ENCODE measurements at regions not wholly inside any gene's neighbourhood (a gene's known extent, or its start where the extent isn't known, plus 50 kb on each side); places are given as distances from the start of the nearest gene placed in this dataset.

DNA sequence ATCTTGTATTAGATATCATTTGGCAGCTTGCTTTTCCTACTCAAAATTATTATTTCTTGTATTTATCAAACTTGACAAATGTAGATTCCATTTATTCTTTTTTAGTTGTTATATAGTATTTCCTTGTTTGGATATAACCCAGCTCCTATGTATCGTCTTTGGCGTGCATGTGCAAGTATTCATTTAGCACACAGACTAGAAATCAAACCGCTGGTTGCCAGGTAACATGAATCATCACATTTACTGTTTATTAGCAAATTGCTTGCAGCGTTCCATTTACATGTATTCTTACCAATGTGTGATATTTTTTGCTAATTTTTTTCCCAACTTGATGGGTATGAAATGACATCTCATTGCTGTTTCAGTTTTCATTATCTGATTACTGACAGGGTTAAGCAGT lies 2089.7 kb upstream of the CELF4 start:
- no peak for DNase-seq
- Histone ChIP-seq H3K4me3 (no peak overlapping the region), H3K36me3 (no peaks in the 10 kb centered on the region), H3K9me3 (no peaks in the 10 kb centered on the region; the same call in 1 of the 2 replicates), H3K27me3 (no peaks in the 10 kb centered on the region)

DNA sequence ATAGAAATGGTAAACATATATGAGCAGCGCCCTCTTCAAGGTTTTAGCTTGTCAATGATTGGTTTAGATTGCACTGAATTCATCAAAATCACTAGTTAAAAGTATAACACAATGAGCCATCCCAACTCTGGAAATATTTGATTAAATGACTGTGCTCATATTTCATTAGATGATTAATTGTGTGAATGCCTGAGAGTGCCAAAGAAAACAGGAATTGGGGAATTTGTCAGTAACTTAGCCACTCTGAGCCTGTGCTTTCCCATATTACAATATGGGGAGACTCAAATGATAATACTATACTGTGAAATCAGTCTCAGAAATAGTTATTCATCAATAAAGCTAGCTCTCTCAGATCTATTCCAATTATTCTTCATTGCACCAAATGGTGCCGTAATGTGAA lies 2087.6 kb upstream of the CELF4 start:
- Histone ChIP-seq H3K4me3 (no peak overlapping the region), H3K36me3 (no peaks in the 10 kb centered on the region), H3K9me3 (no peaks in the 10 kb centered on the region; the same call in 1 of the 2 replicates), H3K27me3 (no peaks in the 10 kb centered on the region)
- no peak for DNase-seq

DNA sequence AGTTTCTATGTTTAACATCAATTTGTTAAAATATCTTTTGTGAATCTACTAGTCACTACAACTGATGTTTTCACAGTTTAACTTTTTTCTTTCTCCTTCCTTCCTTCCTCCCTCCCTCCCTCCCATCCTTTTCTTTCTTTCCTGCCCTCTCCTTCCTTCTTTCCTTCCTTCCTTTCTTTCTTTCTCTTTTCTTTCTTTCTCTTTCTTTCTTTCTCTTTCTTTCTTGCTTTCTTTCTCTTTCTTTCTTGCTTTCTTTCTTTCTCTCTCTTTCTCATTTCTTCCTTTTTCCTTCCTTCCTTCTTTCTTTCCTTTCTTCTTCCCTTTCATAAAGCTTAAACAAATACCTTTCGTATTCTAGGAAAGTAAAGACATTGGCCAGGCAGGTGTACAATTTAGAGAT lies 2083.0 kb upstream of the CELF4 start:
- Histone ChIP-seq H3K36me3 (no peaks in the 10 kb centered on the region), H3K4me3 (no peak overlapping the region), H3K9me3 (no peaks in the 10 kb centered on the region; the same call in 1 of the 2 replicates), H3K27me3 (no peaks in the 10 kb centered on the region)
- no peak for DNase-seq

DNA sequence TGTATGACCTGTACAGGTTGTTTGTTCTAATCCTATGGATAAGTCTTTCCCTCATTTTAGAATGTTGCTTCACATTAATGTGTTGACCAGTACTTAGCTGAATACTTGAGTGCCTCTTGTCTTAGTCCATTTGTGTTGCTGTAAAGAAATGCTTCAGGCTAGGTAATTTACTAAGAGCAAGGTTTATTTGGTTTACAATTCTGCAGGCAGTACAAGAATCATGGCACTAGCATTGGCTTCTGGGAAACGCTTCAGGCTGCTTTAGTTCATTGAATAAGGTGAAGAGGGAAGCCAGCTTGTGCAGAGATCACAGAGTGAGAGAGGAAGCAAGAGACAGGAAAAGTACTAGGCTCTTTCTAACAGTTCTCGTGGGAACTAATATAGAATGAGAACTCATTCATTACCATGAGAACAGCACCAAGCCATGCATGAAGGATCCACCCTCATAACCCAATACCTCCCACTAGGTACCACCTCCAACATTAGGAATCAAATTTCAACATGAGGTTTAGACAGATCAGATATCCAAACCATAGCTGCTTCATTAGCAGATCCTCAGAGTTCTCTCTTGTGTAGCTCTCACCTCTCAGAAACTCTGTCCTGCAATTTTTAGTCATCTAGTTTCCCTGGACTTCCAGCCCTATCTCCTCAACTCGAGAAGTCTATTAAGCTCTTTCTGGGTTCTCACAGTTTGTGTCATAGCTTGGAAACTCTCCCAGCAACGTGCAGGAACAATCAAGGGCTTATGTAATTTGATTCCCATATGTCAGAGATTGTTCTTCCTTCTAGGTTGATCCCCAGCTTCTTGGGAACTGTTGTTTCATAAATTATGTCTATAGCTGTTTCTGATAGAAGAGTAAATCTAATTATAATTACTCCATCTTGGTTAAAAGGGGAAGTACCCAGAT lies 2082.3 kb upstream of the CELF4 start:
- peak; percentile 58 for DNase-seq
- H3K27me3 ChIP-seq: no peaks in the 10 kb centered on the region
- no peaks in the 10 kb centered on the region; the same call in 1 of the 2 replicates for H3K9me3 ChIP-seq
- no peaks in the 10 kb centered on the region for H3K36me3 ChIP-seq
- no peak overlapping the region for H3K4me3 ChIP-seq

DNA sequence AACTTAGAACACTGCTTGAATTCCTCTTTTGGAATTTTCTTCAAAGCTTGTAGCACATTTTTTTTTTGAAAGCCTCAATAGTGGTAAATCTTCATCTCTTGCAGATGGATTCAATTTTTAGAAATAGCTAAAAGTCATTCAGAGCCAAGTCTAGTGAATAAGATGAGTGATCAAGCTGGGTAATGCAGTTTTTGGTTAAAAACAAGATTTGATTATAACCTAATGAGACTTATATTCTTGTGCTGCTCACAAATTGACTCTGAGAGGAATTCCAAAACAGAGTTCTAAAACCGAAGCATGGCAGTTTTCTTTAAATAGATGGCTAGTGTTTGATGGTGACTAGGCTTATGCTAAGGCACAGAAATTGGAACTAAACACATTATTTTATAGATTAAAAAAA lies 2072.6 kb upstream of the CELF4 start:
- no peak for DNase-seq
- Histone ChIP-seq H3K9me3 (no peaks in the 10 kb centered on the region; the same call in 1 of the 2 replicates), H3K4me3 (no peak overlapping the region), H3K27me3 (no peaks in the 10 kb centered on the region), H3K36me3 (no peaks in the 10 kb centered on the region)

DNA sequence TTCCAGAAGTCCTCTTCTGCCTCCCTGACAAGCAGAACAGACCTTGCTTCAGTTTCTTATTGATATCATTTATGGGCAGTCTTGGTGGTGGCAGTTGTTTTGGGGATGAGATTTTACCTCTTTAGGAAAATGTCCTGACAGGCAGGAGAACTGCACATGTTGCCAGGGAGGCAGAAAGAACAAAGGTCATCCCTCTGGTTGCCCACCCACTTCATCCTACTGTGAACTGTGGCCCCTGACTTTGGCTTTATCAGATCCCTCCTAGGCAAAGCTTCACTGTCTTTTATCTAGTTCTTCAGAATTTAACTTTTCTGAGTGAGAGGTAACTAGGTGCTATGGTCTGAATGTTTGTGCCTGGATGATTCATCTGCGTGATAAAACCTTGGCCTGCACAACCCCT lies 2071.3 kb upstream of the CELF4 start:
- Histone ChIP-seq H3K27me3 (no peaks in the 10 kb centered on the region), H3K4me3 (no peak overlapping the region), H3K9me3 (no peaks in the 10 kb centered on the region; the same call in 1 of the 2 replicates), H3K36me3 (no peaks in the 10 kb centered on the region)
- no peak for DNase-seq

DNA sequence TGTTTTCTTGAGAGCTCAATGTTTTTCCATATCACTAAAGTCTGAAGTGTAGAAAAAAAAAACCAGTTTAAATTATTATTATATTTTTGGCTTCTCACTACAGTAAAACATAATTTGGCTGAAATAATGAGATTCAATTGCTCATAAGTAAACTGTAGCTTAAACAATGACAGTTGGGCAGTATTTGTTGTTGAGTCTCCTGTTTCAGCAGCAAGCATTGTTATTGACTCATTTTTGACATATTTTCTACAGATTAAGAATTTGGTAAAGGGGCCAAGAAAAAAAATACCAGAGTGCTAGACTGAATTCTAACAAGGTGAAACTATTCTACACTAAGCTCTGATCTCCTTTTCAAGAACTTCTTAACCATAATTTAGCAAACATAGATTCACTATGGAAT lies 2070.4 kb upstream of the CELF4 start:
- H3K36me3 ChIP-seq: no peaks in the 10 kb centered on the region
- no peaks in the 10 kb centered on the region; the same call in 1 of the 2 replicates for H3K9me3 ChIP-seq
- H3K4me3 ChIP-seq: no peak overlapping the region
- H3K27me3 ChIP-seq: no peaks in the 10 kb centered on the region
- no peak for DNase-seq

DNA sequence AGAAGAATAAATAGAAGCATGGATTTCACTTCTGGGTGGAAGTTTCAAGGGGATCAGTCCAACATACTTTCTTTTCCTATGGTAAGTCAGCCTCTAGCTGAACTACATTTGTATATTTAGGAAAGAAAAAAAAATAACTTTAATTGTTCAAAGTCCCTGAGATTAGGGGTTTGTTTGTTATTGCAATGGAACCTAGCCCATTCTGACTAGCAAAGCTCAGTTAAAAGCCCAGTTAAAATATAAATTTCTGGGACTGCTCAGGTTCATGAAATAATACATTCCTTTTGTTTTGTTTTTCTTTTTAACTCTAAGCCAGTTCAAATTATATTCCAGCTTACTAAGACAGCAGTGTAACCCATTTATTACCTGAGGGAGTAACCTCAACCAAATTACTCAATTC lies 2069.6 kb upstream of the CELF4 start:
- Histone ChIP-seq H3K27me3 (no peaks in the 10 kb centered on the region), H3K36me3 (no peaks in the 10 kb centered on the region), H3K9me3 (no peaks in the 10 kb centered on the region; the same call in 1 of the 2 replicates), H3K4me3 (no peak overlapping the region)
- no peak for DNase-seq

DNA sequence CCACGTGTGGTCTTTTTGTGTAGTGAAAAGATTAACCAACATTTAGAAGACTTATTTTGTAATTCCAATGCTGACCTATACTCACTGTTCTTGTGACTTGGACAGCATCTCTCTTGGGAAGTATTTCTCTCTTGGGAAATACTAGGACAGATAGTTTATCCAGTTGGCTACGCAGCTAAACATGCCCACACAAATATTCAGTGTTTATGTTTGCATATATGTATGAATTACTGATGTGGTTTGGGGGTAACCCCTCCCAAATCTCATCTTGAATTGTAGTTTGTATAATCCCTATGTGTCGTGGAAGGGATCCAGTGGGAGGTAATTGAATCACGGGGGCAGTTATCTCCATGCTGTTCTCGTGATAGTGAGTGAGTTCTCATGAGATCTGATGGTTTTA lies 2062.3 kb upstream of the CELF4 start:
- no peaks in the 10 kb centered on the region for H3K27me3 ChIP-seq
- no peaks in the 10 kb centered on the region for H3K9me3 ChIP-seq
- DNase-seq: no peak
- H3K36me3 ChIP-seq: no peaks in the 10 kb centered on the region
- no peak overlapping the region for H3K4me3 ChIP-seq

DNA sequence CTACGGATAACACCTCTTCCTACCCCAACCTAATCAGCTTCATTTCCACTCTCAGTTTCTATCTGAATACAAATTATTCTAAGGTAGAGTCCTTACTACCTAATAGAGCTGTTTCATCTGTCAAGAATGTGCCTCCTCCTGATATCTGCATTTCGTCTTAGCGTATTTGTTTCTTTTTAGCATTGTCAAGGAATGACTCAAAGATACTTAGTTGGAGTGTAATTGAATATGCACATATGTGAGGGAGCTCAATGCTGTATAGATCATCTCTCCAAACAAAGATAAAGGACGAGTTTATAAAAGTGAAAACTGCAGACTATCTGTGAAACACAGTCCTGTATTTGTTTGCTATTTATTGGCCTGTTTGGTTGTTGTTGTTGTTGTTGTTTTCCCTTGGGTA lies 2059.4 kb upstream of the CELF4 start:
- DNase-seq: no peak
- Histone ChIP-seq H3K9me3 (no peaks in the 10 kb centered on the region), H3K36me3 (no peaks in the 10 kb centered on the region), H3K27me3 (no peaks in the 10 kb centered on the region), H3K4me3 (no peak overlapping the region)

DNA sequence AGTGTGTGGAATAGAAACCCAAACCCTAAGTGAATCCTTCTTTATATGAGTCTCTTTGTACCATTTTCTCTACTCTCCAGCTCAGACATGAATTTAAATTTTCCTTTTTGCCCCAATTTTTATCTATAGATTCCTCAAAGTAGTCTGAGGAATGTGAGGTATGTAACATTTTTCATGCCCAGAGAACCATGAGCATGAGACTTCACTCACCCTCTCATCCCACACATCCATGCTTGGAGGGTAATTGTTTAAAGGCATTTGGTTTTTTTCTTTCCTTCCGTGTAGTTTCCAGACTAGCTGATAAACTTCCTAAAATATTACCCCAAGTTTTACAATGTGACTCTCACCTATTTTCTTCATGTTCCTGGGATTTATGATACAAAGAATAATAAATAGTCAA lies 2056.8 kb upstream of the CELF4 start:
- no peak for DNase-seq
- Histone ChIP-seq H3K27me3 (no peaks in the 10 kb centered on the region), H3K36me3 (no peaks in the 10 kb centered on the region), H3K4me3 (no peak overlapping the region), H3K9me3 (no peaks in the 10 kb centered on the region)

DNA sequence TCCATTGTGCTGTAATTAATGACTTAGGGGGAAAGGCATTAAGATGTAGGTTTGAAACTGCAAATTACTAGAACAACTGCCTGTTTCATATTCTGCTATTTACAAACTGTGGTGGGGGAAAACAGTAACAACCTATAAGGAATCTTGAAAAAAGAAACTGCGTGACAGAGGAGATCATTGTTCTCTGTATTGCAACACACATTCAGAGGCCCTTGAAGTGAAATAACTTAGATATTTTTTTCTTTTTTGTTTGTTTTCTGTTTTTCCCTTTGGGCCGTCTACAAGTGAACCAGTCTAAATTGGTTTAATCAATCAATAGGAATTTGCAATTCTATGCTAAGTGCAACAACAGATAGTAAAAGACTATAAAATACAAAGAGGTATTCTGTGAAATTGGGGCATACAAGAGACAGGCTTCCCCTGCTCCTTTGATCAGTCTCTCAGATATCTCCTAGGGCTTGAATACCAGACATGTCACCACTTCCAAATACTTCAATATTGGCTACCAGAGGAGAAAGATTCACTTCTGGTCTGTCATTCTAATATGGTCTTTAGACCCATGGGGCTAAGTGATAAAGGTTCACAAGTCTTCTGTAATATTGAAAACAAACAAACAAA lies 2055.1 kb upstream of the CELF4 start:
- H3K36me3 ChIP-seq: no peaks in the 10 kb centered on the region
- H3K9me3 ChIP-seq: no peaks in the 10 kb centered on the region
- H3K4me3 ChIP-seq: no peak overlapping the region
- DNase-seq: no peak
- no peaks in the 10 kb centered on the region for H3K27me3 ChIP-seq

DNA sequence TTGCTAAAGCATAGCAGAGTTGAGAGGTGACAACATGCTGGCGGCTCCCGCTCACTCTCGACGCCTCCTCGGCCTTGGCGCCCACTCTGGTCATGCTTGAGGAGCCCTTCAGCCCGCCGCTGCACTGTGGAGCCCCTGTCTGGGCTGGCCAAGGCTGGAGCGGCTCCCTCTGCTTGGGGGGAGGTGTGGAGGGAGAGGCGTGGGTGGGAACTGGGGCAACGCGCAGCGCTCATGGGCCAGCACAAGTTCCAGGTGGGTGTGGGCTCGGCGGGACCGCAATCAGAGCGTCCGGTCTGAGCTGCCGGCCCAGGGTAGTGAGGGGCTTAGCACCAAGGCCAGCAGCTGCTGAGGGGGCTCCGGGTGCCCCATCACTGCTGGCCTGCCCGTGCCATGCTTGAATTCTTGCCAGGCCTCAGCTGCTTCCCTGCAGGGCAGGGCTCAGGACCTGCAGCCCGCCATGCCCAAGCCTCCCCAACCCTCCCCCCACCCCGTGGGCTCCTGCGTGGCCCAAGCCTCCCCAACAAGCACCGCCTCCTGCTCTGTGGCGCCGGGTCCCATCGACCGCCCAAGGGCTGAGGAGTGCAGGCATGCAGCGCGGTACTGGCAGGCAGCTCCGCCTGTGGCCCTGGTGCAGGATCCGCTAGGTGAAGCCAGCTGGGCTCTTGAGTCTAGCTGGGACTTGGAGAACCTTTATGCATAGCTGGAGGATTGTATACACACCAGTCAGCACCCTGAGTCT lies 2052.8 kb upstream of the CELF4 start:
- DNase-seq: no peak
- Histone ChIP-seq H3K36me3 (no peaks in the 10 kb centered on the region), H3K9me3 (no peaks in the 10 kb centered on the region), H3K4me3 (no peak overlapping the region), H3K27me3 (no peaks in the 10 kb centered on the region)

DNA sequence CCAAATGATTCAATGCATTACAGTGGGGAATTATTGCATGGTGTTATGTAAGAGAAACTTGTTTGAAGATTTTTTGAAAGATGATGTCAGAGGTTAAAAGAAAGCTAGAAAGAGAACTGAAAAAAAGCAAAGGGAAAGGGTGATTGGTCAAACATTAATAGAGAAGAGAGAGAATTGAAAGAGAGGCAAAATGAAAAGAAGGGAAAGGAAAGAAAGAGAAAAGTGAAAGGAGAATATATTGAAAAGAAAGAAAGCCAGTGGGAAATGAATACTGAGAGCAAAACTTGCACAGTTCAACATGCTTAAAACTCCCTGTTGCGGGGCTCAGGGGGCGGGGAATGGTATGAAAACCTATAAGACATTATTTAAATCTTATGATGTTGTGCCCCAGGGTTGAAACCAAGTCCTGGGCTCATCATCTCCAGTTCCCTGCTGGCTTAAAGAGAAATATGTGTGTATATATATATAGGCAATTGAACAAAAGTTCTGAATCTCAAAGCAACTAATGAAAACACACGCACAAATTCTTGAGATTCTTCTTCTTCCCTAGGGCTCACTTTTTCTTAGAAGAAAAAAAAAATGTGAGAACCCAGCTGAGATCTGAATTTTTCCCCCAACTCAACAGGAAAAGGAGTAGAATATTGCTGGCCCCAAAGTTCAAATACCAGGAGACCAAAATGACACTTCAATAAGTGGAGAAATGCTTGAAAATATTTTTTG lies 2045.9 kb upstream of the CELF4 start:
- no peaks in the 10 kb centered on the region for H3K27me3 ChIP-seq
- no peak for DNase-seq
- H3K9me3 ChIP-seq: no peaks in the 10 kb centered on the region
- H3K36me3 ChIP-seq: no peaks in the 10 kb centered on the region
- H3K4me3 ChIP-seq: no peak overlapping the region

DNA sequence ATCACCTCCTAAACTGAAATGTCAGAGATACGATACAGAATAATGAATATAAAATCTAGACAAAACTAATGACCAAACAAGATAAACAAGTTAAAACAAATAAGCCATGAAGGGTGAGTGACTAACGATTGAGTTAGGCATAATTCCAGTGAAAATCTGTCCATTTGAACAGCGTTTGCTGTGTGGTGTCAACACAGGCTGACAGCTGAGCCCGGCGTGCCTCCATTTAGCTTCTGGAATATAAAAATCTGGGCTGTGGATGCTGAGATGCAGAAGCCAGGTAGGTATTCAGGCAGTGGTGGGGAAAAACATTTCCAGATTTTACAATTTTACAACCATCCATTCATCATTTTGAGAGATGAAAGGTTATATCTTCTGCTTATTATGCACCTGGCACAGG lies 2041.4 kb upstream of the CELF4 start:
- H3K4me3 ChIP-seq: no peak overlapping the region
- DNase-seq: no peak
- H3K9me3 ChIP-seq: no peaks in the 10 kb centered on the region
- H3K36me3 ChIP-seq: no peaks in the 10 kb centered on the region
- no peaks in the 10 kb centered on the region for H3K27me3 ChIP-seq

DNA sequence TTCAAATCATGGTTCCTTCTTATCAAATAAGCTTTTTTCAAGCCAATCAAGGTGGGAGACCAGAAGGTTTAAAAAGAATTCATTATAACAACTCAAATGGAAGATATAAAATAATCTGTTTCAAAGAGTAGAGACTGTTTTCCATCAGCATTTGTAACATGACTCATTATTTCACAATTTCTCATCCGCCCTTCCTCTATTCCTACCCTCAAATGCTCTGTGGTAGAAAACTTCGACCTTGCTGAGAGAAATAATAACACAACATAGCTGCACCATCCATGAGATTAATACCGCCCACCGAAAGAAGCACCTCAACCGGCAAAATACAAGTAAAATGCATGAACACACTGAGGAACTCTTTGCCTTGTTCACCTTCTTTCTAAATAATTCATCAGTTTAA lies 2039.2 kb upstream of the CELF4 start:
- no peaks in the 10 kb centered on the region for H3K27me3 ChIP-seq
- no peaks in the 10 kb centered on the region for H3K9me3 ChIP-seq
- DNase-seq: no peak
- H3K36me3 ChIP-seq: no peaks in the 10 kb centered on the region
- no peak overlapping the region for H3K4me3 ChIP-seq

DNA sequence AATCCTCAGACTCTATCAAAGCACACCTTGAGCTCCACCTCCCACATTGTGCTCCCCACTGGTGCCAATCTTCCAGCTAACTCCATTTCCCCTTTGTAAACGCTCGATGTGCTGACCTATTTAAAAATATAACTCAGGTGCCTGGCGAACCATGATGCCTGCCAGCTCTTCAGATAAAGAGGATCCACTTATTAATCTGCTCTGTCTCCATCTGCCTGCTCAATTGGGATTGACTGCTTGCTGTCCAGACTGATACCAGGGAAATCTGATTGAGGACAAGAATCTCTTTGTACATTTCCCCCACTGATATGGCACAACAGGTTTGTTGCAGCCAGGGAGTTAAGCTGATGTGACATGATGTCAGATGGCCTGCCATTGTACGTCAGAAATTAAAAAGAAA lies 2036.5 kb upstream of the CELF4 start:
- DNase-seq: no peak

More for the DNA sequence above, 2036.5 kb upstream of the CELF4 start:
- Histone ChIP-seq H3K27me3 (no peaks in the 10 kb centered on the region), H3K36me3 (no peaks in the 10 kb centered on the region), H3K9me3 (no peaks in the 10 kb centered on the region), H3K4me3 (no peak overlapping the region)

All from MG63 (cell line).